K562 (cell line): ENCODE measurements at regions not wholly inside any gene's neighbourhood (a gene's known extent, or its start where the extent isn't known, plus 50 kb on each side); places are given as distances from the start of the nearest gene placed in this dataset.

Experiments used
- ATAC-seq: fragments of 200-7000 bp; cut with Tn5 transposase; 3 replicates; pipeline ENCODE4 v1.9.1; 2020; ENCODE audit warnings: moderate library complexity
- BruUV-seq: library from RNA; stranded (reverse); fragments of 400-500 nt; replicated peaks from 2 replicates; lab custom pipeline; 2021; lab: Mats Ljungman, UMichigan
- CTCF ChIA-PET: fragments of 300-600 bp; formaldehyde crosslinking; extraction: SDS; loops from one replicate; lab custom pipeline; 2021; ENCODE audit warnings: low intra/inter-chr PET ratio; lab: Yijun Ruan, JAX
- POLR2A ChIA-PET: fragments of 300-600, 350-650 bp; sonication (Branson Sonifier 250); formaldehyde crosslinking; extraction: SDS; loops from one replicate; lab custom pipeline; 2021; ENCODE audit warnings: antibody characterized with exemption, inconsistent platforms; lab: Yijun Ruan, JAX
- DNase-seq, 4 experiments: peaks; one replicate each; pipeline versions ENCODE4 v3.0.0 to v3.0.0-alpha.2; 2011 to 2018; ENCODE audit warnings: low spot score in 3 of 4, mixed read lengths in 3 of 4; ENCODE audit errors: extremely low read depth in 1 of 4
- FAIRE-seq: peaks from 2 replicates; lab custom pipeline; 2011; peaks lifted over from hg19 to GRCh38; lab: Jason Lieb, UNC
- H2AFZ ChIP-seq: 2 replicates; pipeline ENCODE4 v1.6.0; 2011; ENCODE audit warnings: low read depth, low read length, control low read depth, inconsistent platforms
- H3K27ac ChIP-seq: fragments of 200-600 bp; 3 replicates; pipeline ENCODE4 v1.8.0; 2011; ENCODE audit warnings: low read depth, mild to moderate bottlenecking, control low read depth, inconsistent platforms, low read length, moderate library complexity, mixed read lengths; ENCODE audit errors: extremely low read depth
- H3K27me3 ChIP-seq, 2 experiments: fragments of 300-600 bp in 1 of 2; 2 replicates in 1 of 2; 3 replicates in 1 of 2; pipeline versions ENCODE4 v1.6.0 to v1.8.0; 2011; ENCODE audit warnings: inconsistent platforms in 2 of 2, low read length in 2 of 2, mild to moderate bottlenecking in 1 of 2, mixed read lengths in 1 of 2, moderate library complexity in 1 of 2; ENCODE audit not compliant: control insufficient read depth in 2 of 2, insufficient read depth in 2 of 2
- H3K36me3 ChIP-seq: fragments of 300-600 bp; 3 replicates; pipeline ENCODE4 v1.8.0; 2011; ENCODE audit warnings: mild to moderate bottlenecking, low read length, inconsistent platforms; ENCODE audit not compliant: control insufficient read depth, insufficient read depth
- H3K4me1 ChIP-seq, 2 experiments: fragments of 200-600 bp in 1 of 2; replicated peaks in 1 of 2; 2 replicates in 1 of 2; 3 replicates in 1 of 2; pipeline versions ENCODE4 v1.5.1 to v1.8.0; 2011; ENCODE audit warnings: inconsistent platforms in 2 of 2, low read length in 2 of 2, mild to moderate bottlenecking in 1 of 2, mixed read lengths in 1 of 2, moderate library complexity in 1 of 2; ENCODE audit not compliant: control insufficient read depth in 2 of 2, insufficient read depth in 2 of 2
- H3K4me2 ChIP-seq: 2 replicates; pipeline ENCODE4 v1.6.1; 2011; ENCODE audit warnings: low read length, control low read depth, inconsistent platforms, mixed read lengths; ENCODE audit not compliant: insufficient read depth
- H3K4me3 ChIP-seq: fragments of 200-600 bp; sonication (generic), shearing (Covaris generic); 2 replicates; pipeline ENCODE4 v1.5.1; 2016; ENCODE audit warnings: control low read depth, inconsistent platforms
- H3K79me2 ChIP-seq: fragments of 200-600 bp; 3 replicates; pipeline ENCODE4 v1.8.0; 2011; ENCODE audit warnings: low read length, inconsistent platforms; ENCODE audit not compliant: control insufficient read depth, insufficient read depth
- H3K9ac ChIP-seq, 2 experiments: 2 replicates each; pipeline versions ENCODE4 v1.6.0 to v1.6.1; 2011; ENCODE audit warnings: low read depth in 2 of 2, low read length in 2 of 2, control low read depth in 1 of 2, inconsistent platforms in 1 of 2, mild to moderate bottlenecking in 1 of 2, mixed read lengths in 1 of 2; ENCODE audit not compliant: insufficient read depth in 1 of 2
- H3K9me1 ChIP-seq: one replicate; pipeline ENCODE4 v1.6.0; 2011; ENCODE audit warnings: inconsistent platforms, mild to moderate bottlenecking, low read length, moderate library complexity; ENCODE audit not compliant: control insufficient read depth, insufficient read depth
- H3K9me3 ChIP-seq: replicated peaks from 2 replicates; pipeline ENCODE4 v1.5.1; 2011; ENCODE audit warnings: low read depth, low read length, inconsistent platforms; ENCODE audit not compliant: control insufficient read depth, insufficient read depth
- H4K20me1 ChIP-seq: replicated peaks from 2 replicates; pipeline ENCODE4 v1.6.1; 2011; ENCODE audit warnings: low read length, inconsistent platforms, mixed read lengths; ENCODE audit not compliant: control insufficient read depth, insufficient read depth
- CCAR2 ChIP-seq: fragments of 200-400 bp; formaldehyde crosslinking; IDR thresholded peaks from 2 replicates; pipeline ENCODE4 v1.6.1; 2017; ENCODE audit warnings: mild to moderate bottlenecking, low read depth, low read length
- HDAC2 ChIP-seq: fragments of 450-650 bp; IDR thresholded peaks from 2 replicates; pipeline ENCODE4 v1.6.1; 2016; ENCODE audit warnings: mild to moderate bottlenecking
- HMG20B ChIP-seq: fragments of 250-450 bp; sonication (Bioruptor Pico); IDR thresholded peaks from 2 replicates; pipeline ENCODE4 v1.5.0; 2021; ENCODE audit warnings: mild to moderate bottlenecking
- HNRNPH1 ChIP-seq: fragments of 200-400 bp; formaldehyde crosslinking; optimal IDR thresholded peaks from 2 replicates; pipeline ENCODE3; 2017; ENCODE audit warnings: low read depth, mild to moderate bottlenecking, low read length, moderate library complexity
- MED1 ChIP-seq: sonication (generic); formaldehyde crosslinking; IDR thresholded peaks from 2 replicates; pipeline ENCODE4 v1.8.1; 2023; ENCODE audit warnings: missing genetic modification reagents, borderline replicate concordance
- NR1H2 ChIP-seq: sonication (generic); formaldehyde crosslinking; IDR thresholded peaks from 2 replicates; pipeline ENCODE4 v1.4.0; 2020; ENCODE audit warnings: mild to moderate bottlenecking, missing genetic modification reagents
- XRCC3 ChIP-seq: fragments of 450-650 bp; IDR thresholded peaks from 2 replicates; pipeline ENCODE4 v1.6.1; 2017; ENCODE audit warnings: mild to moderate bottlenecking, moderate library complexity
- ZNF175 ChIP-seq: fragments of 200-800 bp; sonication (Bioruptor generic); IDR thresholded peaks from 2 replicates; pipeline ENCODE4 v1.6.1; 2016; ENCODE audit warnings: low read depth, mild to moderate bottlenecking, missing genetic modification characterization, missing compliant biosample characterization
- ZNF263 ChIP-seq: sonication (generic); formaldehyde crosslinking; IDR thresholded peaks from 2 replicates; pipeline ENCODE4 v1.8.0; 2022; ENCODE audit warnings: mild to moderate bottlenecking, missing genetic modification reagents, borderline replicate concordance
- ZNF347 ChIP-seq: fragments of 450-650 bp; formaldehyde crosslinking; IDR thresholded peaks from 2 replicates; pipeline ENCODE4 v1.4.0; 2020; ENCODE audit warnings: low read depth, mild to moderate bottlenecking, moderate library complexity
- ZNF79 ChIP-seq: fragments of 250-450 bp; sonication (Bioruptor Pico); IDR thresholded peaks from 2 replicates; pipeline ENCODE4 v1.4.0; 2020; ENCODE audit warnings: low read depth, mild to moderate bottlenecking, moderate library complexity
- WGBS: fragments of 100-300 bp; shearing (Covaris generic); methylation state at CpG from one replicate; pipeline ENCODE4 v1.1.6; 2016; ENCODE audit warnings: low coverage, mixed read lengths; ENCODE audit not compliant: insufficient coverage; ENCODE audit errors: missing lambda C conversion rate; 5-methylcytosine and 5-hydroxymethylcytosine counted together
- in situ Hi-C: fragments of 300-500 bp; cut with MboI; formaldehyde crosslinking; loops from 4 replicates; pipeline ENCODE4 v1.15.0; 2018; ENCODE audit warnings: inconsistent platforms, mixed read lengths
- intact Hi-C: fragments of 100-400 bp; cut with micrococcal nuclease; formaldehyde crosslinking; loops from 2 replicates; pipeline ENCODE4 v1.14.2; 2022
- TF ChIP-seq, protein P1 (sequence below): sonication (generic); formaldehyde crosslinking; IDR thresholded peaks from 2 replicates; pipeline ENCODE4 v1.4.0; 2020; ENCODE audit warnings: mild to moderate bottlenecking, missing genetic modification reagents
- TF ChIP-seq, protein P2 (sequence below): fragments of 450-650 bp; formaldehyde crosslinking; IDR thresholded peaks from 2 replicates; pipeline ENCODE4 v1.4.0; 2020; ENCODE audit warnings: mild to moderate bottlenecking, moderate library complexity
- TF ChIP-seq, protein P3 (sequence below): fragments of 450-650 bp; IDR thresholded peaks from 2 replicates; pipeline ENCODE4 v1.6.1; 2016; ENCODE audit warnings: missing biosample characterization, missing genetic modification characterization
- TF ChIP-seq, protein P4 (sequence below): fragments of 450-650 bp; IDR thresholded peaks from one replicate; pipeline ENCODE4 v1.6.1; 2018; ENCODE audit warnings: mild to moderate bottlenecking, moderate library complexity; ENCODE audit not compliant: partially characterized antibody
- TF ChIP-seq, protein P5 (sequence below): fragments of 250-450 bp; sonication (Bioruptor Pico); IDR thresholded peaks from 2 replicates; pipeline ENCODE4 v1.9.0; 2021; ENCODE audit warnings: mild to moderate bottlenecking, inconsistent platforms

DNA sequence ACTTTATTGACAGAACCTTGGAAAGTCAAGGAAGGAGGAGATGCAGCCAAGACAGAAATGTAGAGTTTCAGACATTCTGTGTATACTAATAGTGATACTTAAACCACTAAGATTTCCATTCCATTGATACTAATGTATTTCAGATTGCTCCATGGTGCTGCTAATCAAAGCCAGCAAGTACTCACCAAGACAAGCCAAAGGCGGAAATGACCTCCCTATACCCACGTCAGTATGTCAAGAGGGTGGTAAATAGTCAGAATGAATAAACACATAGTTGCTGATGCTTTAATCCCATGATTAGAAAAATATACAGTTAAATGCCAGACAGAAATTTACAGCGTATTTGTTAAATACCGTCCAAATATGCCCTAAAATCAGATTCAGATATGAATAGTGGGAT, 417.8 kb upstream of the INTU start:
- BruUV-seq, result no TSS peak
- no peak overlapping the region for H2AFZ ChIP-seq
- H4K20me1 ChIP-seq, result no peaks in the 10 kb centered on the region
- H3K9me3 ChIP-seq, result no peaks in the 10 kb centered on the region
- no peak overlapping the region for H3K4me3 ChIP-seq
- H3K4me2 ChIP-seq, result no peak overlapping the region
- FAIRE-seq (no peak), ATAC-seq (no peak), DNase-seq (no peak)
- H3K27ac ChIP-seq, result no peak overlapping the region
- no peaks in the 10 kb centered on the region for H3K79me2 ChIP-seq
- no peaks in the 10 kb centered on the region for H3K9me1 ChIP-seq
- H3K27me3 ChIP-seq, result peaks cover 0 to 3% of the 10 kb centered on the region in 2 experiments; a peak in 1 of 5 replicates
- POLR2A ChIA-PET, result no interaction called here
- 4% methylated on average over 4 of the region's 4 CpGs for WGBS
- in situ Hi-C loops (no loop called here), intact Hi-C loops (no loop called here)
- CTCF ChIA-PET, result no interaction called here
- TF ChIP-seq, protein P1, sequence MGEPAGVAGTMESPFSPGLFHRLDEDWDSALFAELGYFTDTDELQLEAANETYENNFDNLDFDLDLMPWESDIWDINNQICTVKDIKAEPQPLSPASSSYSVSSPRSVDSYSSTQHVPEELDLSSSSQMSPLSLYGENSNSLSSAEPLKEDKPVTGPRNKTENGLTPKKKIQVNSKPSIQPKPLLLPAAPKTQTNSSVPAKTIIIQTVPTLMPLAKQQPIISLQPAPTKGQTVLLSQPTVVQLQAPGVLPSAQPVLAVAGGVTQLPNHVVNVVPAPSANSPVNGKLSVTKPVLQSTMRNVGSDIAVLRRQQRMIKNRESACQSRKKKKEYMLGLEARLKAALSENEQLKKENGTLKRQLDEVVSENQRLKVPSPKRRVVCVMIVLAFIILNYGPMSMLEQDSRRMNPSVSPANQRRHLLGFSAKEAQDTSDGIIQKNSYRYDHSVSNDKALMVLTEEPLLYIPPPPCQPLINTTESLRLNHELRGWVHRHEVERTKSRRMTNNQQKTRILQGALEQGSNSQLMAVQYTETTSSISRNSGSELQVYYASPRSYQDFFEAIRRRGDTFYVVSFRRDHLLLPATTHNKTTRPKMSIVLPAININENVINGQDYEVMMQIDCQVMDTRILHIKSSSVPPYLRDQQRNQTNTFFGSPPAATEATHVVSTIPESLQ, result no peak
- TF ChIP-seq ZNF263 (CRISPR knock-in tag) (no peak), NR1H2 (CRISPR knock-in tag) (no peak), CCAR2 (no peak), ZNF175 (CRISPR knock-in tag) (no peak), XRCC3 (no peak), ZNF347 (CRISPR knock-in tag) (no peak), HNRNPH1 (no peak), HMG20B (CRISPR knock-in tag) (no peak), MED1 (CRISPR knock-in tag) (no peak), HDAC2 (no peak), ZNF79 (CRISPR knock-in tag) (no peak)
- TF ChIP-seq, protein P2, sequence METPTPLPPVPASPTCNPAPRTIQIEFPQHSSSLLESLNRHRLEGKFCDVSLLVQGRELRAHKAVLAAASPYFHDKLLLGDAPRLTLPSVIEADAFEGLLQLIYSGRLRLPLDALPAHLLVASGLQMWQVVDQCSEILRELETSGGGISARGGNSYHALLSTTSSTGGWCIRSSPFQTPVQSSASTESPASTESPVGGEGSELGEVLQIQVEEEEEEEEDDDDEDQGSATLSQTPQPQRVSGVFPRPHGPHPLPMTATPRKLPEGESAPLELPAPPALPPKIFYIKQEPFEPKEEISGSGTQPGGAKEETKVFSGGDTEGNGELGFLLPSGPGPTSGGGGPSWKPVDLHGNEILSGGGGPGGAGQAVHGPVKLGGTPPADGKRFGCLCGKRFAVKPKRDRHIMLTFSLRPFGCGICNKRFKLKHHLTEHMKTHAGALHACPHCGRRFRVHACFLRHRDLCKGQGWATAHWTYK (CRISPR knock-in tag), result no peak
- TF ChIP-seq, protein P3, sequence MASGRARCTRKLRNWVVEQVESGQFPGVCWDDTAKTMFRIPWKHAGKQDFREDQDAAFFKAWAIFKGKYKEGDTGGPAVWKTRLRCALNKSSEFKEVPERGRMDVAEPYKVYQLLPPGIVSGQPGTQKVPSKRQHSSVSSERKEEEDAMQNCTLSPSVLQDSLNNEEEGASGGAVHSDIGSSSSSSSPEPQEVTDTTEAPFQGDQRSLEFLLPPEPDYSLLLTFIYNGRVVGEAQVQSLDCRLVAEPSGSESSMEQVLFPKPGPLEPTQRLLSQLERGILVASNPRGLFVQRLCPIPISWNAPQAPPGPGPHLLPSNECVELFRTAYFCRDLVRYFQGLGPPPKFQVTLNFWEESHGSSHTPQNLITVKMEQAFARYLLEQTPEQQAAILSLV (tag), result no peak
- TF ChIP-seq, protein P4, sequence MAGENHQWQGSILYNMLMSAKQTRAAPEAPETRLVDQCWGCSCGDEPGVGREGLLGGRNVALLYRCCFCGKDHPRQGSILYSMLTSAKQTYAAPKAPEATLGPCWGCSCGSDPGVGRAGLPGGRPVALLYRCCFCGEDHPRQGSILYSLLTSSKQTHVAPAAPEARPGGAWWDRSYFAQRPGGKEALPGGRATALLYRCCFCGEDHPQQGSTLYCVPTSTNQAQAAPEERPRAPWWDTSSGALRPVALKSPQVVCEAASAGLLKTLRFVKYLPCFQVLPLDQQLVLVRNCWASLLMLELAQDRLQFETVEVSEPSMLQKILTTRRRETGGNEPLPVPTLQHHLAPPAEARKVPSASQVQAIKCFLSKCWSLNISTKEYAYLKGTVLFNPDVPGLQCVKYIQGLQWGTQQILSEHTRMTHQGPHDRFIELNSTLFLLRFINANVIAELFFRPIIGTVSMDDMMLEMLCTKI, result no peak
- TF ChIP-seq, protein P5, sequence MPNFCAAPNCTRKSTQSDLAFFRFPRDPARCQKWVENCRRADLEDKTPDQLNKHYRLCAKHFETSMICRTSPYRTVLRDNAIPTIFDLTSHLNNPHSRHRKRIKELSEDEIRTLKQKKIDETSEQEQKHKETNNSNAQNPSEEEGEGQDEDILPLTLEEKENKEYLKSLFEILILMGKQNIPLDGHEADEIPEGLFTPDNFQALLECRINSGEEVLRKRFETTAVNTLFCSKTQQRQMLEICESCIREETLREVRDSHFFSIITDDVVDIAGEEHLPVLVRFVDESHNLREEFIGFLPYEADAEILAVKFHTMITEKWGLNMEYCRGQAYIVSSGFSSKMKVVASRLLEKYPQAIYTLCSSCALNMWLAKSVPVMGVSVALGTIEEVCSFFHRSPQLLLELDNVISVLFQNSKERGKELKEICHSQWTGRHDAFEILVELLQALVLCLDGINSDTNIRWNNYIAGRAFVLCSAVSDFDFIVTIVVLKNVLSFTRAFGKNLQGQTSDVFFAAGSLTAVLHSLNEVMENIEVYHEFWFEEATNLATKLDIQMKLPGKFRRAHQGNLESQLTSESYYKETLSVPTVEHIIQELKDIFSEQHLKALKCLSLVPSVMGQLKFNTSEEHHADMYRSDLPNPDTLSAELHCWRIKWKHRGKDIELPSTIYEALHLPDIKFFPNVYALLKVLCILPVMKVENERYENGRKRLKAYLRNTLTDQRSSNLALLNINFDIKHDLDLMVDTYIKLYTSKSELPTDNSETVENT, result no peak
- no peaks in the 10 kb centered on the region for H3K4me1 ChIP-seq
- no peak overlapping the region for H3K9ac ChIP-seq
- H3K36me3 ChIP-seq, result no peaks in the 10 kb centered on the region
